ENCODE measurements at regions not wholly inside any gene's neighbourhood (a gene's known extent, or its start where the extent isn't known, plus 50 kb on each side); places are given as distances from the start of the nearest gene placed in this dataset.

- no peak for DNase-seq (ENCODE audit: low read depth, low spot score)
- no peak overlapping the region for H3K4me3 ChIP-seq (ENCODE audit: low read depth, low read length)
- no peak for TF ChIP-seq CTCF (IDR thresholded peaks at IDR 0.05; ENCODE audit: low read depth, low read length)
- in situ Hi-C loops (cut with HindIII; ENCODE audit: low sequenced_read_pairs), result no loop called here
Observed at GRCh38 chrX:113048480-113048879, 207.8 kb upstream of the AMOT start.

GRCh38 chrX:113033966-113034680 is 193.5 kb upstream of the AMOT start:
- no peak overlapping the region for H3K4me3 ChIP-seq (ENCODE audit: low read depth, low read length)
- DNase-seq (ENCODE audit: low read depth, low spot score), result no peak
- TF ChIP-seq CTCF (IDR thresholded peaks at IDR 0.05; ENCODE audit: low read depth, low read length), result no peak
- in situ Hi-C loops (cut with HindIII; ENCODE audit: low sequenced_read_pairs), result no loop called here

- TF ChIP-seq CTCF (IDR thresholded peaks at IDR 0.05; ENCODE audit: low read depth, low read length), result no peak
- in situ Hi-C loops (cut with HindIII; ENCODE audit: low sequenced_read_pairs), result no loop called here
- H3K4me3 ChIP-seq (ENCODE audit: low read depth, low read length), result no peak overlapping the region
- DNase-seq (ENCODE audit: low read depth, low spot score), result no peak
Observed at GRCh38 chrX:113019958-113020357, 179.3 kb upstream of the AMOT start.

- in situ Hi-C loops (cut with HindIII; ENCODE audit: low sequenced_read_pairs), result no loop called here
- H3K4me3 ChIP-seq (ENCODE audit: low read depth, low read length), result no peak overlapping the region
- TF ChIP-seq CTCF (IDR thresholded peaks at IDR 0.05; ENCODE audit: low read depth, low read length), result no peak
- DNase-seq (ENCODE audit: low read depth, low spot score), result no peak
Observed at GRCh38 chrX:113009837-113010236, 169.2 kb upstream of the AMOT start.

- no peak overlapping the region for H3K4me3 ChIP-seq (ENCODE audit: low read depth, low read length)
- no peak for TF ChIP-seq CTCF (IDR thresholded peaks at IDR 0.05; ENCODE audit: low read depth, low read length)
- in situ Hi-C loops (cut with HindIII; ENCODE audit: low sequenced_read_pairs), result no loop called here
- DNase-seq (ENCODE audit: low read depth, low spot score), result no peak
Observed at GRCh38 chrX:113009029-113009428, 168.4 kb upstream of the AMOT start.

- TF ChIP-seq CTCF (IDR thresholded peaks at IDR 0.05; ENCODE audit: low read depth, low read length), result no peak
- DNase-seq (ENCODE audit: low read depth, low spot score), result no peak
- in situ Hi-C loops (cut with HindIII; ENCODE audit: low sequenced_read_pairs), result no loop called here
- H3K4me3 ChIP-seq (ENCODE audit: low read depth, low read length), result no peak overlapping the region
Observed at GRCh38 chrX:113001836-113002235, 161.2 kb upstream of the AMOT start.
